ENCODE measurements at regions not wholly inside any gene's neighbourhood (a gene's known extent, or its start where the extent isn't known, plus 50 kb on each side); places are given as distances from the start of the nearest gene placed in this dataset.

GRCh38 chr9:80028501-80028900, 456.7 kb downstream of the TLE4 start:
- 65 to 72% methylated on average over 2 of the region's 2 CpGs for WGBS, 2 donors
- peak; percentile 74 for DNase-seq
- no peaks in the 10 kb centered on the region for H3K9me3 ChIP-seq
- H3K36me3 ChIP-seq, result no peaks in the 10 kb centered on the region
- H3K4me1 ChIP-seq, result peaks cover 0 to 16% (median 8%) of the 10 kb centered on the region in 4 donors
- TF ChIP-seq CTCF (IDR thresholded peaks at IDR 0.05) (no peak), POLR2AphosphoS5 (IDR thresholded peaks at IDR 0.05) (peak in 1 of 4 donors; percentile 31)
- intact Hi-C loops (cut with DNase I), result no loop called here
- H3K4me3 ChIP-seq, result no peak overlapping the region
- H3K27me3 ChIP-seq, result no peaks in the 10 kb centered on the region
- H3K27ac ChIP-seq, result no peak overlapping the region

- Histone ChIP-seq H3K27ac (no peak overlapping the region), H3K27me3 (no peaks in the 10 kb centered on the region), H3K9me3 (no peaks in the 10 kb centered on the region), H3K36me3 (no peaks in the 10 kb centered on the region), H3K4me3 (no peak overlapping the region), H3K4me1 (peaks cover 0 to 16% (median 8%) of the 10 kb centered on the region in 4 donors)
- DNase-seq, result no peak
- WGBS, 2 donors, result 82 to 86% methylated on average over 5 of the region's 5 CpGs
- TF ChIP-seq POLR2AphosphoS5 (IDR thresholded peaks at IDR 0.05) (no peak), EP300 (IDR thresholded peaks at IDR 0.05) (no peak), POLR2A (IDR thresholded peaks at IDR 0.05) (no peak), CTCF (IDR thresholded peaks at IDR 0.05) (no peak)
- intact Hi-C loops (cut with DNase I), result no loop called here
Measured at GRCh38 chr9:80025796-80026520, 454.2 kb downstream of the TLE4 start.

- WGBS, 2 donors, result 88% methylated on average over 1 of the region's 1 CpG
- Histone ChIP-seq H3K9me3 (no peaks in the 10 kb centered on the region), H3K4me3 (no peak overlapping the region), H3K4me1 (peaks cover 0 to 13% (median 8%) of the 10 kb centered on the region in 4 donors), H3K36me3 (no peaks in the 10 kb centered on the region), H3K27me3 (no peaks in the 10 kb centered on the region), H3K27ac (no peak overlapping the region)
- intact Hi-C loops (cut with DNase I), result no loop called here
- no peak for DNase-seq
- TF ChIP-seq EP300 (IDR thresholded peaks at IDR 0.05) (no peak), POLR2A (IDR thresholded peaks at IDR 0.05) (no peak), POLR2AphosphoS5 (IDR thresholded peaks at IDR 0.05) (no peak), CTCF (IDR thresholded peaks at IDR 0.05) (no peak)
Measured at GRCh38 chr9:80025131-80025530, 453.4 kb downstream of the TLE4 start.

GRCh38 chr9:80020530-80020929, 448.8 kb downstream of the TLE4 start:
- no peak for DNase-seq
- H3K27me3 ChIP-seq, result no peaks in the 10 kb centered on the region
- no peaks in the 10 kb centered on the region for H3K36me3 ChIP-seq
- no peak overlapping the region for H3K4me3 ChIP-seq
- H3K4me1 ChIP-seq, result no peaks in the 10 kb centered on the region
- H3K9me3 ChIP-seq, result no peaks in the 10 kb centered on the region
- TF ChIP-seq POLR2AphosphoS5 (IDR thresholded peaks at IDR 0.05) (no peak), CTCF (IDR thresholded peaks at IDR 0.05) (no peak), POLR2A (IDR thresholded peaks at IDR 0.05) (no peak), EP300 (IDR thresholded peaks at IDR 0.05) (no peak)
- intact Hi-C loops (cut with DNase I), result no loop called here
- no peak overlapping the region for H3K27ac ChIP-seq

GRCh38 chr9:80020056-80020455, 448.3 kb downstream of the TLE4 start:
- Histone ChIP-seq H3K4me3 (no peak overlapping the region), H3K27ac (no peak overlapping the region), H3K4me1 (no peaks in the 10 kb centered on the region), H3K27me3 (no peaks in the 10 kb centered on the region), H3K36me3 (no peaks in the 10 kb centered on the region), H3K9me3 (no peaks in the 10 kb centered on the region)
- WGBS, 2 donors, result 73 to 83% methylated on average over 6 of the region's 6 CpGs
- no peak for DNase-seq
- intact Hi-C loops (cut with DNase I), result no loop called here
- TF ChIP-seq CTCF (IDR thresholded peaks at IDR 0.05) (no peak), EP300 (IDR thresholded peaks at IDR 0.05) (no peak), POLR2AphosphoS5 (IDR thresholded peaks at IDR 0.05) (no peak), POLR2A (IDR thresholded peaks at IDR 0.05) (no peak)

Data from sigmoid colon (tissue), 6 donors.